Heart right ventricle (tissue), 16 donors: ENCODE measurements at regions not wholly inside any gene's neighbourhood (a gene's known extent, or its start where the extent isn't known, plus 50 kb on each side); places are given as distances from the start of the nearest gene placed in this dataset.

Source experiments
- ATAC-seq, 8 donors: fragments of 200-7000 bp; cut with Tn5 transposase; one replicate each; pipeline ENCODE4 v1.9.1; 2020; ENCODE audit warnings: mild to moderate bottlenecking in 8 of 8, moderate library complexity in 8 of 8, moderate number of reproducible peaks in 1 of 8
- DNase-seq, 2 donors: peaks; one replicate each; pipeline ENCODE4 v3.0.0-alpha.2; 2020
- H3K27ac ChIP-seq, 10 donors: fragments of 200-600 bp; sonication (generic) in 2 of 10; one replicate each; pipeline versions ENCODE4 v1.5.0 to v1.8.0; 2020 to 2022; ENCODE audit warnings: mild to moderate bottlenecking in 3 of 10
- H3K27me3 ChIP-seq, 7 donors: fragments of 200-600 bp; one replicate each; pipeline ENCODE4 v1.8.0; 2021 to 2022; ENCODE audit warnings: mild to moderate bottlenecking in 2 of 7
- H3K36me3 ChIP-seq, 9 donors: fragments of 200-600 bp; sonication (generic) in 1 of 9; one replicate each; pipeline versions ENCODE4 v1.5.0 to v1.8.0; 2020 to 2022; ENCODE audit warnings: mild to moderate bottlenecking in 2 of 9
- H3K4me1 ChIP-seq, 9 donors: fragments of 200-600 bp; sonication (generic) in 1 of 9; one replicate each; pipeline versions ENCODE4 v1.5.0 to v1.8.0; 2020 to 2022; ENCODE audit warnings: mild to moderate bottlenecking in 4 of 9
- H3K4me3 ChIP-seq, 10 donors: fragments of 200-600 bp; sonication (generic) in 2 of 10; one replicate each; pipeline versions ENCODE4 v1.5.0 to v1.8.0; 2020 to 2022; ENCODE audit warnings: mild to moderate bottlenecking in 7 of 10, moderate library complexity in 2 of 10
- H3K9me3 ChIP-seq, 11 donors: fragments of 200-600 bp in 10 of 11; sonication (generic) in 2 of 11; one replicate each; pipeline versions ENCODE4 v1.5.0 to v1.8.0; 2013 to 2022; ENCODE audit warnings: mild to moderate bottlenecking in 2 of 11, control low read depth in 1 of 11, moderate library complexity in 1 of 11
- CTCF ChIP-seq, 9 donors: fragments of 200-600 bp; sonication (generic) in 2 of 9; IDR thresholded peaks; one replicate each; pipeline versions ENCODE4 v1.5.0 to v1.8.0; 2021 to 2022; ENCODE audit warnings: antibody characterized with exemption in 9 of 9, mild to moderate bottlenecking in 5 of 9, moderate library complexity in 1 of 9
- WGBS, 2 donors: extraction: QIAGEN DNeasy Blood & Tissue Kit; methylation state at CpG; one replicate each; pipeline ENCODE4 v1.1.7; 2013; ENCODE audit warnings: inconsistent platforms in 1 of 2; 5-methylcytosine and 5-hydroxymethylcytosine counted together
- intact Hi-C, 10 donors: fragments of 100-400 bp; cut with DNase I; formaldehyde crosslinking; loops; one replicate each; pipeline versions ENCODE4 v1.11.1 to v1.14.2; 2022
- donor health status: Arrhythmogenic right ventricular cardiomyopathy.
- donor health status: ischemic (EF 13 %, LVEDD 7.1; RV severe dilation, severe dysfunction).
- donor health status: healthy with polysubstance abuse.
- donor health status: DM: no; HTN: yes; CAD: no.
- donor health status: DM: no; HTN: no; CAD: no.
- donor health status: ischemic (EF 25% LVEDD 6.9; RV normal size, moderate dysfunction).
- donor health status: ischemic (EF 25% LVEDD 5.7; RV mildly dilated, moderate dysfunction).
- donor health status: healthy.
- donor health status: DM: yes; HTN: yes; CAD: no.
- donor health status: Ischemic cardiomyopathy.
- donor health status: ischemic (EF 35%, LVEDD 5.7; RV mildly dilated, moderate dysfunction).
- donor health status: nonischemic (EF 11% LVEDD 7.7; RV severe dilation, severe dysfunction).
- donor health status: DM: yes; HTN: yes; CAD: no.
- donor health status: PGD.
- donor health status: ischemic (EF 29% LVEDD 5.4; RV normal size, mild dysfunction).
- donor health status: nonischemic (EF 23%, LVEDD 6.1; RV moderate dilation, normal function).

GRCh38 chr1:178973652-178974101 is 52.0 kb upstream of the FAM20B start:
- H3K4me3 ChIP-seq, result no peak overlapping the region
- no peaks in the 10 kb centered on the region for H3K27me3 ChIP-seq
- ATAC-seq (peak in 7 of 8 donors; percentile 39 to 88 (median 72)), DNase-seq (peak in 1 of 2 donors; percentile 39)
- WGBS, 2 donors, result 31 to 67% methylated on average over 4 of the region's 4 CpGs
- peaks cover 0 to 18% (median 11%) of the 10 kb centered on the region in 9 donors for H3K4me1 ChIP-seq
- H3K36me3 ChIP-seq, result no peaks in the 10 kb centered on the region
- intact Hi-C loops, result no loop called here
- peaks cover 0 to 43% (median 13%) of the 10 kb centered on the region in 11 donors for H3K9me3 ChIP-seq
- no peak for TF ChIP-seq CTCF (IDR thresholded peaks at IDR 0.05)
- no peak overlapping the region for H3K27ac ChIP-seq
